Trophoblast cell (in vitro differentiated cells and primary cell): ENCODE measurements at regions not wholly inside any gene's neighbourhood (a gene's known extent, or its start where the extent isn't known, plus 50 kb on each side); places are given as distances from the start of the nearest gene placed in this dataset.

ENCODE experiments used
- DNase-seq, 2 donors: peaks; one replicate each; pipeline ENCODE4 v3.0.0-alpha.2; 2016
- H2AFZ ChIP-seq: 2 replicates; pipeline ENCODE4 v1.6.1; 2013; ENCODE audit warnings: low read length, moderate library complexity, mild to moderate bottlenecking; ENCODE audit not compliant: insufficient read depth, poor library complexity
- H2AK5ac ChIP-seq: 2 replicates; pipeline ENCODE4 v1.6.1; 2013; ENCODE audit warnings: mild to moderate bottlenecking, low read length
- H2BK120ac ChIP-seq: 2 replicates; pipeline ENCODE4 v1.6.1; 2013; ENCODE audit warnings: low read length, mild to moderate bottlenecking, moderate library complexity; ENCODE audit not compliant: insufficient read depth, poor library complexity
- H2BK12ac ChIP-seq: 2 replicates; pipeline ENCODE4 v1.6.1; 2013; ENCODE audit warnings: mild to moderate bottlenecking, low read length, moderate library complexity
- H2BK5ac ChIP-seq: 2 replicates; pipeline ENCODE4 v1.6.1; 2013; ENCODE audit warnings: low read length, low read depth, moderate library complexity, mild to moderate bottlenecking; ENCODE audit not compliant: poor library complexity
- H3K14ac ChIP-seq: 2 replicates; pipeline ENCODE4 v1.6.1; 2013; ENCODE audit warnings: mild to moderate bottlenecking, low read length
- H3K18ac ChIP-seq: 2 replicates; pipeline ENCODE4 v1.6.1; 2013; ENCODE audit warnings: mild to moderate bottlenecking, low read length
- H3K23ac ChIP-seq: 2 replicates; pipeline ENCODE4 v1.6.1; 2013; ENCODE audit warnings: low read length
- H3K27ac ChIP-seq: 2 replicates; pipeline ENCODE4 v1.5.1; 2013; ENCODE audit warnings: low read depth, mild to moderate bottlenecking, inconsistent platforms, low read length, moderate library complexity
- H3K27me3 ChIP-seq: 2 replicates; pipeline ENCODE4 v1.6.1; 2013; ENCODE audit warnings: inconsistent platforms, mild to moderate bottlenecking, low read length, moderate library complexity; ENCODE audit not compliant: insufficient read depth
- H3K36me3 ChIP-seq, 2 experiments: 1 replicate in 1 of 2; 2 replicates in 1 of 2; pipeline ENCODE4 v1.6.1; 2013; ENCODE audit warnings: low read length in 2 of 2, mild to moderate bottlenecking in 2 of 2, moderate library complexity in 1 of 2; ENCODE audit not compliant: insufficient read depth in 2 of 2, control insufficient read depth in 1 of 2
- H3K4ac ChIP-seq: 2 replicates; pipeline ENCODE4 v1.6.1; 2013; ENCODE audit warnings: low read depth, mild to moderate bottlenecking, low read length, moderate library complexity
- H3K4me1 ChIP-seq, 2 experiments: 1 replicate in 1 of 2; 2 replicates in 1 of 2; pipeline ENCODE4 v1.6.1; 2013; ENCODE audit warnings: low read length in 2 of 2, mild to moderate bottlenecking in 2 of 2, moderate library complexity in 1 of 2; ENCODE audit not compliant: insufficient read depth in 2 of 2, control insufficient read depth in 1 of 2
- H3K4me2 ChIP-seq: 2 replicates; pipeline ENCODE4 v1.6.1; 2013; ENCODE audit warnings: inconsistent platforms, mild to moderate bottlenecking, low read length, moderate library complexity
- H3K4me3 ChIP-seq: 2 replicates; pipeline ENCODE4 v1.5.1; 2013; ENCODE audit warnings: mild to moderate bottlenecking, low read depth, low read length, inconsistent platforms
- H3K79me1 ChIP-seq: one replicate; pipeline ENCODE4 v1.6.1; 2013; ENCODE audit warnings: low read length
- H3K79me2 ChIP-seq: 2 replicates; pipeline ENCODE4 v1.6.1; 2013; ENCODE audit warnings: low read length, mild to moderate bottlenecking; ENCODE audit not compliant: control insufficient read depth, insufficient read depth, poor library complexity
- H3K9ac ChIP-seq: 2 replicates; pipeline ENCODE4 v1.6.1; 2013; ENCODE audit warnings: mild to moderate bottlenecking, low read length
- H3K9me3 ChIP-seq: 2 replicates; pipeline ENCODE4 v1.6.1; 2013; ENCODE audit warnings: low read depth, mild to moderate bottlenecking, control low read depth, inconsistent platforms, low read length; ENCODE audit not compliant: insufficient read depth
- H4K12ac ChIP-seq: 2 replicates; pipeline ENCODE4 v1.6.1; 2013; ENCODE audit warnings: low read depth, mild to moderate bottlenecking, low read length, moderate library complexity
- H4K8ac ChIP-seq: 2 replicates; pipeline ENCODE4 v1.6.1; 2013; ENCODE audit warnings: low read depth, mild to moderate bottlenecking, low read length, moderate library complexity
- H4K91ac ChIP-seq: one replicate; pipeline ENCODE4 v1.6.1; 2013; ENCODE audit warnings: low read depth, mild to moderate bottlenecking, low read length, moderate library complexity
- WGBS: extraction: QIAGEN DNeasy Blood & Tissue Kit; methylation state at CpG from one replicate; pipeline ENCODE4 v1.1.7; 2013; ENCODE audit warnings: missing lambda C conversion rate; ENCODE audit not compliant: insufficient read length, insufficient coverage; ENCODE audit errors: extremely low coverage; 5-methylcytosine and 5-hydroxymethylcytosine counted together

DNA sequence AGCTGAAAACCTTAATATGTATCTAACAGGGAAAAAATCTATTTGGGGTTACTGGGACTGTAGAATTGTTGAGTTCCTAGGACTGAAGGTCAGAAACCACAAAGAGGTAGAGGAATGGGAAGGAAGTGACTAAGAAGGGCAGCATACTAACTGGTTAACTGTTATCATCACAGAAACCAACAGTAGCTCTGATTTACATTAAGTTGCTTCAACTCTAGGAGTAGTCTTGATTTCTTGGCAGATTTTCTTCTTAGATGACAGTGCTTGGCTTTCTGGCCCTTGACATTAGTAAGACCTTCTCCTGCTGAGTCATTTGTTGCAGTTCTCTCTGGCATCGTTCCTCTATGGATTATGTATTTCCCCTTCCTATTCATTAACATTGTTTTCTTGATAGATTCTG, 116.1 kb upstream of the RASA1 start:
- Histone ChIP-seq H4K12ac (no peak overlapping the region), H3K36me3 (no peaks in the 10 kb centered on the region), H3K9ac (no peak overlapping the region), H2AK5ac (no peak overlapping the region), H3K4ac (no peak overlapping the region), H2BK5ac (no peak overlapping the region), H2BK120ac (no peak overlapping the region), H4K8ac (no peak overlapping the region), H3K27ac (no peak overlapping the region), H3K79me2 (peaks cover 2% of the 10 kb centered on the region), H3K79me1 (peaks cover 16% of the 10 kb centered on the region), H3K4me1 (peaks cover 0 to 7% of the 10 kb centered on the region in 2 experiments), H3K18ac (no peak overlapping the region), H3K9me3 (no peaks in the 10 kb centered on the region), H3K4me3 (no peak overlapping the region), H3K4me2 (no peak overlapping the region), H2AFZ (no peak overlapping the region), H3K27me3 (no peaks in the 10 kb centered on the region), H3K23ac (no peak overlapping the region), H4K91ac (no peak overlapping the region), H3K14ac (no peak overlapping the region), H2BK12ac (no peak overlapping the region)
- peak in 1 of 2 donors; percentile 46 for DNase-seq
- no CpG with 5 or more reads among the region's 1 CpG for WGBS

- no peak overlapping the region for H2BK12ac ChIP-seq
- no peak overlapping the region for H2AK5ac ChIP-seq
- H3K27ac ChIP-seq: no peak overlapping the region
- no peak overlapping the region for H4K91ac ChIP-seq
- H3K4me1 ChIP-seq: peaks cover 0 to 7% of the 10 kb centered on the region in 2 experiments
- H3K36me3 ChIP-seq: no peaks in the 10 kb centered on the region
- no peak overlapping the region for H4K8ac ChIP-seq
- no peak overlapping the region for H3K9ac ChIP-seq
- H3K4me2 ChIP-seq: no peak overlapping the region
- H3K23ac ChIP-seq: no peak overlapping the region
- H3K4ac ChIP-seq: no peak overlapping the region
- DNase-seq: peak; percentile 6 to 75
- H3K14ac ChIP-seq: no peak overlapping the region
- no peak overlapping the region for H2BK120ac ChIP-seq
- peaks cover 2% of the 10 kb centered on the region for H3K79me2 ChIP-seq
- H2AFZ ChIP-seq: no peak overlapping the region
- no peaks in the 10 kb centered on the region for H3K9me3 ChIP-seq
- no CpG with 5 or more reads among the region's 1 CpG for WGBS
- no peak overlapping the region for H2BK5ac ChIP-seq
- H3K4me3 ChIP-seq: no peak overlapping the region
- no peaks in the 10 kb centered on the region for H3K27me3 ChIP-seq
- H4K12ac ChIP-seq: no peak overlapping the region
- no peak overlapping the region for H3K18ac ChIP-seq
- H3K79me1 ChIP-seq: peaks cover 16% of the 10 kb centered on the region
Observed at GRCh38 chr5:87152886-87153285, 114.8 kb upstream of the RASA1 start.

GRCh38 chr5:87154191-87154590, 113.5 kb upstream of the RASA1 start:
- no peak overlapping the region for H4K12ac ChIP-seq
- H3K36me3 ChIP-seq: no peaks in the 10 kb centered on the region
- H4K8ac ChIP-seq: peak overlapping the region; percentile 36

GRCh38 chr5:87155106-87155505, 112.6 kb upstream of the RASA1 start:
- H3K14ac ChIP-seq: peak overlapping the region; percentile 44
- no peaks in the 10 kb centered on the region for H3K9me3 ChIP-seq
- H3K18ac ChIP-seq: no peak overlapping the region
- H2BK12ac ChIP-seq: no peak overlapping the region
- no peaks in the 10 kb centered on the region for H3K36me3 ChIP-seq
- peak overlapping the region; percentile 77 for H4K91ac ChIP-seq
- H3K4ac ChIP-seq: no peak overlapping the region
- no CpG with 5 or more reads among the region's 4 CpGs for WGBS
- peaks cover 0 to 7% of the 10 kb centered on the region in 2 experiments for H3K4me1 ChIP-seq
- H2AFZ ChIP-seq: no peak overlapping the region
- H3K9ac ChIP-seq: no peak overlapping the region
- H3K79me2 ChIP-seq: peaks cover 2% of the 10 kb centered on the region
- peak overlapping the region; percentile 46 for H2BK5ac ChIP-seq
- no peak overlapping the region for H3K23ac ChIP-seq
- H3K79me1 ChIP-seq: peaks cover 14% of the 10 kb centered on the region
- H3K27ac ChIP-seq: peak overlapping the region; percentile 82
- DNase-seq: peak; percentile 94 to 97
- no peak overlapping the region for H4K12ac ChIP-seq
- H3K4me3 ChIP-seq: no peak overlapping the region
- no peak overlapping the region for H2AK5ac ChIP-seq
- peak overlapping the region; percentile 24 for H2BK120ac ChIP-seq
- no peaks in the 10 kb centered on the region for H3K27me3 ChIP-seq
- no peak overlapping the region for H3K4me2 ChIP-seq
- no peak overlapping the region for H4K8ac ChIP-seq

More at GRCh38 chr5:87154191-87154590, 113.5 kb upstream of the RASA1 start:
- H3K4me1 ChIP-seq: peaks cover 0 to 7% of the 10 kb centered on the region in 2 experiments
- H3K9ac ChIP-seq: no peak overlapping the region
- peaks cover 14% of the 10 kb centered on the region for H3K79me1 ChIP-seq
- H3K4me2 ChIP-seq: no peak overlapping the region
- peak; percentile 28 to 49 for DNase-seq
- H3K9me3 ChIP-seq: no peaks in the 10 kb centered on the region
- no CpG with 5 or more reads among the region's 3 CpGs for WGBS
- H3K27ac ChIP-seq: peak overlapping the region; percentile 66
- H3K4ac ChIP-seq: peak overlapping the region; percentile 96
- peaks cover 2% of the 10 kb centered on the region for H3K79me2 ChIP-seq
- H2AFZ ChIP-seq: no peak overlapping the region
- H2BK120ac ChIP-seq: peak overlapping the region; percentile 94
- H3K27me3 ChIP-seq: no peaks in the 10 kb centered on the region
- peak overlapping the region; percentile 35 for H2AK5ac ChIP-seq
- H3K18ac ChIP-seq: no peak overlapping the region
- peak overlapping the region; percentile 79 for H4K91ac ChIP-seq
- H2BK12ac ChIP-seq: peak overlapping the region; percentile 93
- peak overlapping the region; percentile 87 for H3K14ac ChIP-seq
- no peak overlapping the region for H3K4me3 ChIP-seq
- no peak overlapping the region for H3K23ac ChIP-seq
- peak overlapping the region; percentile 98 for H2BK5ac ChIP-seq
